H9 (cell line): ENCODE measurements at regions not wholly inside any gene's neighbourhood (a gene's known extent, or its start where the extent isn't known, plus 50 kb on each side); places are given as distances from the start of the nearest gene placed in this dataset.

Source experiments
- DNase-seq: peaks from one replicate; pipeline ENCODE4 v3.0.0-alpha.2; 2017
- H2AFZ ChIP-seq: one replicate; pipeline ENCODE4 v1.6.1; 2013; ENCODE audit warnings: mild to moderate bottlenecking, low read length, control low read depth, moderate library complexity
- H2AK5ac ChIP-seq: 2 replicates; pipeline ENCODE4 v1.6.1; 2013; ENCODE audit warnings: low read length, control low read depth, mixed read lengths; ENCODE audit not compliant: insufficient read length
- H2BK120ac ChIP-seq: one replicate; pipeline ENCODE4 v1.6.1; 2013; ENCODE audit warnings: low read depth, mild to moderate bottlenecking, low read length, control low read depth, inconsistent platforms; ENCODE audit not compliant: poor library complexity, severe bottlenecking
- H2BK12ac ChIP-seq: 2 replicates; pipeline ENCODE4 v1.6.1; 2013; ENCODE audit warnings: low read length, control low read depth, mixed read lengths, low read depth; ENCODE audit not compliant: insufficient read length
- H2BK15ac ChIP-seq: 2 replicates; pipeline ENCODE4 v1.6.1; 2013; ENCODE audit warnings: low read depth, low read length, control low read depth
- H2BK20ac ChIP-seq: one replicate; pipeline ENCODE4 v1.6.1; 2013; ENCODE audit warnings: low read depth, mild to moderate bottlenecking, low read length, control low read depth, inconsistent platforms; ENCODE audit not compliant: poor library complexity, severe bottlenecking
- H2BK5ac ChIP-seq: 2 replicates; pipeline ENCODE4 v1.6.1; 2013; ENCODE audit warnings: low read length, control low read depth, mixed read lengths; ENCODE audit not compliant: insufficient read length
- H3K14ac ChIP-seq: 2 replicates; pipeline ENCODE4 v1.6.1; 2013; ENCODE audit warnings: low read length, control low read depth; ENCODE audit not compliant: insufficient read depth
- H3K18ac ChIP-seq: 2 replicates; pipeline ENCODE4 v1.6.1; 2013; ENCODE audit warnings: low read depth, mild to moderate bottlenecking, mixed read lengths, low read length, control low read depth; ENCODE audit not compliant: insufficient read length
- H3K23ac ChIP-seq: 2 replicates; pipeline ENCODE4 v1.6.1; 2013; ENCODE audit warnings: low read length, control low read depth, mixed read lengths, low read depth; ENCODE audit not compliant: insufficient read length
- H3K23me2 ChIP-seq: 2 replicates; pipeline ENCODE4 v1.6.1; 2013; ENCODE audit warnings: low read depth, mild to moderate bottlenecking, mixed read lengths, low read length, control low read depth; ENCODE audit not compliant: insufficient read length, poor library complexity, severe bottlenecking
- H3K27ac ChIP-seq: 2 replicates; pipeline ENCODE4 v1.5.1; 2013; ENCODE audit warnings: low read length, control low read depth, mixed read lengths, low read depth; ENCODE audit not compliant: insufficient read length
- H3K27me3 ChIP-seq: 2 replicates; pipeline ENCODE4 v1.6.1; 2013; ENCODE audit warnings: low read length, control low read depth, inconsistent platforms; ENCODE audit not compliant: insufficient read depth
- H3K4ac ChIP-seq: 2 replicates; pipeline ENCODE4 v1.6.1; 2013; ENCODE audit warnings: low read depth, mild to moderate bottlenecking, control low read depth, inconsistent platforms, low read length, moderate library complexity
- H3K4me1 ChIP-seq: 2 replicates; pipeline ENCODE4 v1.6.1; 2013; ENCODE audit warnings: low read length, control low read depth, inconsistent platforms; ENCODE audit not compliant: insufficient read depth
- H3K4me2 ChIP-seq: 2 replicates; pipeline ENCODE4 v1.6.1; 2013; ENCODE audit warnings: low read length, control low read depth, mixed read lengths; ENCODE audit not compliant: insufficient read length, insufficient read depth
- H3K56ac ChIP-seq: 2 replicates; pipeline ENCODE4 v1.6.1; 2013; ENCODE audit warnings: low read depth, mild to moderate bottlenecking, mixed read lengths, low read length, control low read depth; ENCODE audit not compliant: insufficient read length
- H3K79me1 ChIP-seq: 2 replicates; pipeline ENCODE4 v1.6.1; 2013; ENCODE audit warnings: low read depth, mild to moderate bottlenecking, moderate library complexity, low read length, control low read depth, inconsistent platforms; ENCODE audit not compliant: insufficient read depth, poor library complexity, severe bottlenecking
- H3K79me2 ChIP-seq: 2 replicates; pipeline ENCODE4 v1.6.1; 2013; ENCODE audit warnings: low read length, control low read depth, inconsistent platforms; ENCODE audit not compliant: insufficient read depth
- H3K9ac ChIP-seq: 2 replicates; pipeline ENCODE4 v1.6.1; 2013; ENCODE audit warnings: low read length, control low read depth, mixed read lengths; ENCODE audit not compliant: insufficient read length; ENCODE audit errors: extremely low read depth
- H3K9me3 ChIP-seq: one replicate; pipeline ENCODE4 v1.6.1; 2013; ENCODE audit warnings: low read depth, low read length, inconsistent platforms; ENCODE audit not compliant: control insufficient read depth
- H3T11ph ChIP-seq: one replicate; pipeline ENCODE4 v1.6.1; 2013; ENCODE audit warnings: mild to moderate bottlenecking, low read length, control low read depth, inconsistent platforms
- H4K20me1 ChIP-seq: one replicate; pipeline ENCODE4 v1.6.1; 2013; ENCODE audit not compliant: control insufficient read depth, insufficient read length, insufficient read depth
- H4K5ac ChIP-seq: 2 replicates; pipeline ENCODE4 v1.6.1; 2013; ENCODE audit warnings: low read depth, mild to moderate bottlenecking, mixed read lengths, low read length, control low read depth; ENCODE audit not compliant: insufficient read length
- H4K8ac ChIP-seq: replicated peaks from 2 replicates; pipeline ENCODE4 v1.6.1; 2013; ENCODE audit warnings: low read length, control low read depth, mixed read lengths, low read depth; ENCODE audit not compliant: insufficient read length
- H4K91ac ChIP-seq: 2 replicates; pipeline ENCODE4 v1.6.1; 2013; ENCODE audit warnings: low read depth, mild to moderate bottlenecking, moderate library complexity, mixed read lengths, low read length, control low read depth; ENCODE audit not compliant: insufficient read length
- H3K27ac Mint-ChIP-seq, 3 experiments: 2 replicates in 2 of 3; 3 replicates in 1 of 3; pipeline ENCODE4 v1.8.0; 2020 to 2021; ENCODE audit warnings: mixed read lengths in 3 of 3, mild to moderate bottlenecking in 1 of 3, moderate library complexity in 1 of 3
- H3K27me3 Mint-ChIP-seq: 2 replicates; pipeline ENCODE4 v1.8.0; 2021; ENCODE audit warnings: low read depth, mild to moderate bottlenecking, moderate library complexity, mixed read lengths
- H3K36me3 Mint-ChIP-seq, 3 experiments: 2 replicates in 2 of 3; 3 replicates in 1 of 3; pipeline ENCODE4 v1.8.0; 2020 to 2021; ENCODE audit warnings: low read depth in 3 of 3, mixed read lengths in 3 of 3; ENCODE audit not compliant: insufficient read depth in 1 of 3
- H3K4me1 Mint-ChIP-seq, 2 experiments: 2 replicates each; pipeline ENCODE4 v1.8.0; 2020; ENCODE audit warnings: mixed read lengths in 2 of 2
- H3K4me3 Mint-ChIP-seq, 2 experiments: 2 replicates in 1 of 2; 3 replicates in 1 of 2; pipeline ENCODE4 v1.8.0; 2020 to 2021; ENCODE audit warnings: mild to moderate bottlenecking in 2 of 2, mixed read lengths in 2 of 2, moderate library complexity in 1 of 2
- H3K9me3 Mint-ChIP-seq, 2 experiments: 2 replicates in 1 of 2; 3 replicates in 1 of 2; pipeline ENCODE4 v1.8.0; 2020; ENCODE audit warnings: mild to moderate bottlenecking in 2 of 2, mixed read lengths in 2 of 2, moderate library complexity in 1 of 2
- WGBS: extraction: QIAGEN DNeasy Blood & Tissue Kit; methylation state at CpG from one replicate; pipeline ENCODE4 v1.1.7; 2013; ENCODE audit warnings: missing lambda C conversion rate, low lambda C conversion rate, mixed read lengths; ENCODE audit not compliant: insufficient read length; ENCODE audit errors: extremely low coverage; 5-methylcytosine and 5-hydroxymethylcytosine counted together
- TF ChIP-seq, protein P1 (sequence below): fragments of 200-600 bp; sonication (generic); conservative IDR thresholded peaks from 3 replicates; pipeline ENCODE4 v1.8.0; 2021; ENCODE audit warnings: antibody characterized with exemption, mild to moderate bottlenecking

DNA sequence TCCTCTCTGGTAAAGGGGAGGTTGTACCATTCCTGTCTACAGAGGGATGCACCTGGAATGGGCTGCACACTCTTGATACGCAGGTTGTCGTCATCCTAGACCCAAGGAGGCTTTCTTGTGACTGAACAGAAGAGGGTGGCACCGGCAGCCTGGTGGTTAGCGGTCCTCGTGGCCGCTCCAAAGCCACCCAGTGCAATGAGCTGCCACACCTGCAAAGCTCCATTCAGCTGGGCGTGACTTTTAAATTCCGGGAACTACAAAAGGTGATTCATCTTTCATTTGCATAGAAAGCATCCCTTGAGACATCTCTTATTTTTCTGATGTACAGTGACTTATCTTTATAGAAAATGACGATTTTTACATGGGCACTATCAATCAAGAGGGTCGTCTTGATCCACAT, 286.1 kb upstream of the IRX1 start:
- Histone ChIP-seq H3K56ac (no peak overlapping the region), H3T11ph (no peak overlapping the region), H4K5ac (no peak overlapping the region), H2BK120ac (no peak overlapping the region), H2BK15ac (no peak overlapping the region), H3K18ac (no peak overlapping the region), H3K23me2 (no peaks in the 10 kb centered on the region), H2AFZ (no peak overlapping the region), H3K9me3 (no peaks in the 10 kb centered on the region), H3K4ac (no peak overlapping the region), H3K79me2 (no peaks in the 10 kb centered on the region), H2BK20ac (no peak overlapping the region), H3K14ac (no peak overlapping the region), H2BK5ac (no peak overlapping the region), H3K23ac (no peak overlapping the region), H4K8ac (no peak overlapping the region), H3K4me2 (no peak overlapping the region), H4K20me1 (no peaks in the 10 kb centered on the region), H2AK5ac (no peak overlapping the region), H3K79me1 (no peaks in the 10 kb centered on the region), H2BK12ac (no peak overlapping the region), H3K27me3 (no peaks in the 10 kb centered on the region), H3K27ac (no peak overlapping the region), H3K4me1 (no peaks in the 10 kb centered on the region), H3K9ac (no peak overlapping the region), H4K91ac (no peak overlapping the region)
- WGBS: no CpG with 5 or more reads among the region's 10 CpGs
- no peak overlapping the region for H3K27ac Mint-ChIP-seq
- no peaks in the 10 kb centered on the region for H3K27me3 Mint-ChIP-seq
- H3K4me3 Mint-ChIP-seq: no peak overlapping the region
- no peak for DNase-seq
- H3K4me1 Mint-ChIP-seq: no peaks in the 10 kb centered on the region
- H3K36me3 Mint-ChIP-seq: peaks cover 0 to 5% (median 5%) of the 10 kb centered on the region in 3 experiments; a peak in 4 of 7 replicates
- TF ChIP-seq, protein P1, sequence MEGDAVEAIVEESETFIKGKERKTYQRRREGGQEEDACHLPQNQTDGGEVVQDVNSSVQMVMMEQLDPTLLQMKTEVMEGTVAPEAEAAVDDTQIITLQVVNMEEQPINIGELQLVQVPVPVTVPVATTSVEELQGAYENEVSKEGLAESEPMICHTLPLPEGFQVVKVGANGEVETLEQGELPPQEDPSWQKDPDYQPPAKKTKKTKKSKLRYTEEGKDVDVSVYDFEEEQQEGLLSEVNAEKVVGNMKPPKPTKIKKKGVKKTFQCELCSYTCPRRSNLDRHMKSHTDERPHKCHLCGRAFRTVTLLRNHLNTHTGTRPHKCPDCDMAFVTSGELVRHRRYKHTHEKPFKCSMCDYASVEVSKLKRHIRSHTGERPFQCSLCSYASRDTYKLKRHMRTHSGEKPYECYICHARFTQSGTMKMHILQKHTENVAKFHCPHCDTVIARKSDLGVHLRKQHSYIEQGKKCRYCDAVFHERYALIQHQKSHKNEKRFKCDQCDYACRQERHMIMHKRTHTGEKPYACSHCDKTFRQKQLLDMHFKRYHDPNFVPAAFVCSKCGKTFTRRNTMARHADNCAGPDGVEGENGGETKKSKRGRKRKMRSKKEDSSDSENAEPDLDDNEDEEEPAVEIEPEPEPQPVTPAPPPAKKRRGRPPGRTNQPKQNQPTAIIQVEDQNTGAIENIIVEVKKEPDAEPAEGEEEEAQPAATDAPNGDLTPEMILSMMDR: no peak
- peaks cover 2 to 8% of the 10 kb centered on the region in 2 experiments for H3K9me3 Mint-ChIP-seq
